ENCODE measurements at regions not wholly inside any gene's neighbourhood (a gene's known extent, or its start where the extent isn't known, plus 50 kb on each side); places are given as distances from the start of the nearest gene placed in this dataset.
"Not testable (repeated sequence)": the region's sequence is repeated elsewhere in the genome, so short reads cannot be mapped to it uniquely, and the experiment has no call there.

GRCh38 chr5:36768450-36768849 lies 108.1 kb upstream of the NIPBL start:
- FAIRE-seq: no peak
- no peak for TF ChIP-seq POLR2A (IDR thresholded peaks at IDR 0.05; ENCODE audit: low read depth, low read length)

GRCh38 chr5:36769129-36769770 lies 107.3 kb upstream of the NIPBL start:
- TF ChIP-seq POLR2A (IDR thresholded peaks at IDR 0.05; ENCODE audit: low read depth, low read length): no peak
- DNase-seq (ENCODE audit: insufficient read length, low spot score) (no peak), FAIRE-seq (no peak)

More at GRCh38 chr5:36768450-36768849, 108.1 kb upstream of the NIPBL start:
- DNase-seq (ENCODE audit: insufficient read length, low spot score): no peak

DNA sequence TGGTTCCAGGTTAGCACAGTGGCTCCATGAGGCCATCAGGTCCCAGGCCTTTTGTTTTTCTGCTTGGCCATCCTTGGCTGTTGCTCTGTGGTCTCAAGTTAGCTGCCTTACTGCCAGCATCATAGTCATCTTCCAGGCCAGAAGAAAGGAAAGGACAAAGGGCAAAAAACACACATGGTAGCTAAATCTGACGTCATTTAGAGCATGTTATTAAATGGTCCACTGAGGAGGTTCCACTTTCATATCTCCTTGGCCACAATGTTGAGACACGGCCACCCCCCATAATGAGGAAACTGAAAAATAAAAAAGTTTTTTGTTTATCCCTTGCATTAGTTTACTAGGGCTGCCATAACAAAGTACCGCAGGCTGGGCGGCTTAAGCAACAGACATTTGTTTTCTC lies 106.4 kb upstream of the NIPBL start:
- DNase-seq (ENCODE audit: insufficient read length, low spot score): no peak
- no peak for TF ChIP-seq POLR2A (IDR thresholded peaks at IDR 0.05; ENCODE audit: low read depth, low read length)
- FAIRE-seq: no peak

DNA sequence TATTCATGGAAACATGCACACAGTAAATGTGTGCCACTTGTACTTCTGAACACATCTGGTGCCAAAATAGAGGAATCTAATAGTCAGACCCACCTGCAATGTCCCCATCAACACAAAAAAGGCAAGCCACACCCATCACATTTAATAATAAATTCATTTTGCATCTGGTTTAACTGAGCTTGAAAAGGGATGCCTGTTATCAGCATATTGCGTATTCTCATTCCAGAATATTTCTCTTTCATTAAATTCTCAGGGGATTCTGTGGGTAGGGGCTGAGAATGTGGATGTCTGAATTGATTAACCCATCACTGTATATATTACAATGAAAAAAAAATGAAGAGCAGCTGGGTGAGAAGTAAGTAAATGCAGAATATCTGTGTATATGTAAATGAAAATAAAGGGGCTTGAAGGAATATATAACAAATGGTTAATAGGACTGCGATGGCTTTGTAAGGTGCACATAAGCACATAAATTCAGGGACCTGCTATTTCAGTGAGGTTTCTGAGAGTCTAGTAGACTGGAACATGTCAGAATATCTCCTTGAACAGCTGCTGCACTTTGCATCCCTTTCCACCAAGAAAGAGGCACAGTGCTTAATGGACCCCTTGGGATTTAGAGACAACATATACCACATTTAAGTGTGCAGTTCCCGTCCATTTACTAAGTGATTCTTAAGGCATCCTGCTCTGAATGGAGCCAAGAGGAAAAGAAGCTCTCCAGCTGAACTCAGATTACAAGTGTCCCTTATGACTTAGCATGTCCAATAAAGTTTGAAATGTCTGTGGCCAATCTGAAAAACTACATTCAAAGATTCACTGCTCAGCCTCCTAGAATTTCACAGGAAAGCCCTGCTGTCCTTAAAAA lies 104.1 kb upstream of the NIPBL start:
- FAIRE-seq: no peak
- TF ChIP-seq POLR2A (IDR thresholded peaks at IDR 0.05; ENCODE audit: low read depth, low read length): no peak
- no peak for DNase-seq (ENCODE audit: insufficient read length, low spot score)

DNA sequence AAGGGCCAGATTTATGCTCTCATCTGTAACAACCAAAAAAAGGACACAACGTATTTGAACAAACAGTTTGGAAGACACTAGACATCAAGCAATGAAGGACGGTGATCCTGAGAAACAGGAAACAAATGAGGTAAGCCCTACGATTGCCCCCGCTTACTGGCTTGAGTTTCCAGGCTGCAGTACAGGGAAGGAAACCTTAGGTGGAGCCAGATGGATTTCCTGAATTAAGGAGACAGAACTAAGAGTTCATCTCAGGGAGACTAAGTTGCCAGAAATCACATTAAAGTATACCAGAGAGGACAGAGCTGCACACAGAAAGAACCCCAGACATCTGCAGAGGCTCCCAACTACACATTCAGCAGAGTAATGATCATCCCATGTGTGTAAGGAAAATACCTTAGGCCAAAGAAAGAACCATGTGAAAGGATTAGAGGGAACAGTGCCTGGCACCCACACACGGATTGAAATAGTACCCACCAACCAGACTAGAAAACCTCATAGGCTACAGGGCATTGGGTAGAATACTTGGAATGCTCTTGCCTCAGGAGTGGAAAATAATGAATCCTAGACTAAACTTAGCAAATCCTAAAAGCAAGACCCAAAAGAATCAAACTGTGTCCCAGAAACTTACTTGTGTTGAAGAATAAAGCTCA lies 99.3 kb upstream of the NIPBL start:
- peak; percentile 19 for DNase-seq (ENCODE audit: insufficient read length, low spot score)
- no peak for TF ChIP-seq POLR2A (IDR thresholded peaks at IDR 0.05; ENCODE audit: low read depth, low read length)
- peak; percentile 82 for FAIRE-seq

DNA sequence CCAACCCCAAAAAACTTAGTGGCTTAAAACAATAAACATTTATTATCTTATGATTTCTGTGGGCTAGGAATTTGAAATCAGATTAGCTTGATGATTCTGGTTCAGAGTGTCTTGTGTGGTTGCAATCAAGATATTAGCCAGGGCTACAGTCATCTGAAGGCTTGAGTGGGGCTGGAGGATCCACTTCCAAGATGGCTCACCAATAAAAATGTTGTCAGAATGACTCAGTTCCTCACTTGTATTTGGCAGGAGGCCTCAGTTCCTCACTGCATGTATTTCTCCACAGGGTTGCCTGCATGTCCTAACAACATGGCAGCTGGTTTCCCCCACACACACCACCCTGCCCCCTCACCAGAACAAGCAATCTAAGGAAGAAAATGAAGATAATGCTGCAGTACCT lies 98.2 kb upstream of the NIPBL start:
- DNase-seq (ENCODE audit: insufficient read length, low spot score) (no peak), FAIRE-seq (no peak)
- no peak for TF ChIP-seq POLR2A (IDR thresholded peaks at IDR 0.05; ENCODE audit: low read depth, low read length)

DNA sequence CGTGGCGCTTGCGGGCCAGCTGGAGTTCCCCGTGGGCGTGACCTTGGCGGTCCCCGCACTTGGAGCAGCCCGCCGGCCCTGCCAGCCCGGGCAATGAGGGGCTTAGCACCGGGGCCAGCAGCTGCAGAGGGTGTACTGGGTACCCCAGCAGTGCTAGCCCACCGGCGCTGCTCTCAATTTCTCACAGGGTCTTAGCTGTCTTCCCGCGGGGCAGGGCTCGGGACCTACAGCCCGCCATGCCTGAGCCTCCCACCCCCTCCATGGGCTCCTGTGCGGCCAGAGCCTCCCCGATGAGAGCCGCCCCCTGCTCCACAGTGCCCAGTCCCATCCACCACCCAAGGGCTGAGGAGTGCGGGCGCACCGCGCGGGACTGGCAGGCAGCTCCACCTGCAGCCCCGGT lies 94.0 kb upstream of the NIPBL start:
- DNase-seq (ENCODE audit: insufficient read length, low spot score); FAIRE-seq: not testable (repeated sequence)

DNA sequence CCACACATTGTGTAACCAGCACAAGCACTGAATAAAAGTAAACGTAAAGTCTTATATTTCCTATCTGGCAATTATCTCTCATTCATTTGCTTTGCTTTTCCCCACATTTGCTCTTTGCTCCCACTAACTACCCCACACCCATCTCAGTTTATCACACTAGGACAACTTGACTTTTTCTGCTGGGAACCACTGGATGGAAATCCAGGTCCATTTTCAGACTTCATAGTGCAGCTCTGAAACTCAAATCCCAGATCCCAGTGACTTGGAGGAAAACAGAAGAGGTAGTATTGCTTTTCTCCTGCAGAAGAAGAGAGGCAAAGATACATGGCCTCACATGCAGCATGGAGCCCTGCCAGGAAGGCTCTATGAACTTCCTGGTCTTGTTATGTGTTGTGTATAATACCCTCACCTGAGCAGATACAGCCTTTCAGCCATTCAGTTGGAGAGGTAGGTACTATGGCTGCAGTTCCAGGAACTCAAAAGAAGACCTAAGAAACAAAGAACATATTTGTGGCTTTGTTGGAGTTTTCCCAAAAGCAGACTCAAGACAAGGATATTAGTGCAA lies 90.0 kb upstream of the NIPBL start:
- no peak for TF ChIP-seq POLR2A (IDR thresholded peaks at IDR 0.05; ENCODE audit: low read depth, low read length)
- FAIRE-seq (no peak), DNase-seq (ENCODE audit: insufficient read length, low spot score) (no peak)

- DNase-seq (ENCODE audit: insufficient read length, low spot score) (no peak), FAIRE-seq (no peak)
Observed at GRCh38 chr5:36787365-36788093, 89.0 kb upstream of the NIPBL start.

GRCh38 chr5:36790847-36791246 lies 85.7 kb upstream of the NIPBL start:
- TF ChIP-seq POLR2A (IDR thresholded peaks at IDR 0.05; ENCODE audit: low read depth, low read length): no peak
- no peak for DNase-seq (ENCODE audit: insufficient read length, low spot score)
- FAIRE-seq: no peak

More at GRCh38 chr5:36787365-36788093, 89.0 kb upstream of the NIPBL start:
- TF ChIP-seq POLR2A (IDR thresholded peaks at IDR 0.05; ENCODE audit: low read depth, low read length): no peak

DNA sequence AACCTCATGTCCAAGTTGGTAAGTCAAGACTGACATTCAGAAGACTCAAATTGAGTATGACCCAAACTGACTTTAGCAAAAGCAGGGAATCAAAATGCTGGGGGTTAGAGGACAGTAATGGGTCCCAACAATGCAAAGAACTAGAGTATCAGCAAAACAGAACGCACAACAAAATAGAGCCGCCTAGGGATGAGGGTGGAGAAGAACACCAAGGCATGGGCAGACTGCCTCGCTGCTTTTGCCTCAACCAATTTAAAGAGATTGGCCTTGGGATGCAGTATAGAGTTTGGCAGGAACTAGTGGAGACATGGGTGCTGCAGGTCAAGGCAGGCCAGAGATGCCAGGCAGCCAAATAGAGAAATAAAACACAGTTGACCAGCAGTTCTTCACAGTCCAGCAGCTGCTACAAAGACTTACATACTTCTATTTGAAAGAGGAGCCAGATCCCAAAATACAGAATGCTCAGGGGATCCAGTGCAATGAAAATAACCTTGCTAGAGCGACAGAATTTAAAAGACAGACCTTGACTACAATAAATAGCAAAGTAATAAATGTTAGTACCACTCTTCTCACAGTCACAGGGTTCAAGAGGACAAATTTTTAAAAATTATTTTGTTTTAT lies 83.9 kb upstream of the NIPBL start:
- DNase-seq (ENCODE audit: insufficient read length, low spot score) (no peak), FAIRE-seq (no peak)
- no peak for TF ChIP-seq POLR2A (IDR thresholded peaks at IDR 0.05; ENCODE audit: low read depth, low read length)

DNA sequence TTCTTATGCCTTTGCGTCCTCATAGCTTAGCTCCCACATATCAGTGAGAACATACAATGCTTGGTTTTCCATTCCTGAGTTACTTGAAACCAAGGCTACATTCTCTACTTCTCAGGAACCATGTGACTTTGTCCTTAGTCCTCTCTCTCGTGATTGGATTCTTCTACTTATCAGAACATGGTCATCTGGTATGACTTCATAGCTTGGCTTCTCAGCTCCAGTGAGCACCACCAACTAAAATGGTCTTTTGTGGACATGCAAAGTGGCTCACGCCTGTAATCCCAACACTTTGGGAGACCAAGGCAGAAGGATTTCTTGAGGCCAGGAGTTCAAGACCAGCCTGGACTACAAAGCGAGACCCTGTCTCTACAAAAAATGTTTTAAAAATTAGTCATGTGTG lies 81.2 kb upstream of the NIPBL start:
- no peak for DNase-seq (ENCODE audit: insufficient read length, low spot score)
- no peak for FAIRE-seq
- no peak for TF ChIP-seq POLR2A (IDR thresholded peaks at IDR 0.05; ENCODE audit: low read depth, low read length)

GRCh38 chr5:36796155-36796554 lies 80.4 kb upstream of the NIPBL start:
- TF ChIP-seq POLR2A (IDR thresholded peaks at IDR 0.05; ENCODE audit: low read depth, low read length): no peak
- no peak for DNase-seq (ENCODE audit: insufficient read length, low spot score)
- FAIRE-seq: no peak
